Panc1 (cell line): ENCODE measurements at regions not wholly inside any gene's neighbourhood (a gene's known extent, or its start where the extent isn't known, plus 50 kb on each side); places are given as distances from the start of the nearest gene placed in this dataset.

ENCODE experiments used
- CTCF ChIP-seq: fragments of 450-650 bp; IDR thresholded peaks from 2 replicates; pipeline ENCODE4 v1.5.1; 2017; ENCODE audit warnings: mild to moderate bottlenecking
- POLR2AphosphoS5 ChIP-seq: IDR thresholded peaks from 2 replicates; pipeline ENCODE4 v1.6.1; 2012; ENCODE audit warnings: mild to moderate bottlenecking, low read depth, low read length, moderate library complexity
- REST ChIP-seq, 2 experiments: IDR thresholded peaks; 2 replicates each; pipeline ENCODE4 v1.6.1; 2011 to 2012; ENCODE audit warnings: low read depth in 2 of 2, control low read depth in 1 of 2, low read length in 1 of 2, mild to moderate bottlenecking in 1 of 2, moderate library complexity in 1 of 2; ENCODE audit not compliant: insufficient read depth in 1 of 2
- TCF7L2 ChIP-seq: IDR thresholded peaks from 2 replicates; pipeline ENCODE4 v1.6.1; 2011; ENCODE audit warnings: mild to moderate bottlenecking, low read depth, low read length, inconsistent platforms

GRCh38 chr14:51336734-51337133 lies 96.7 kb downstream of the TMX1 start:
- TF ChIP-seq CTCF: no peak
- no peak for TF ChIP-seq POLR2AphosphoS5
- no peak for TF ChIP-seq TCF7L2
- no peak for TF ChIP-seq REST (IDR thresholded peaks at IDR 0.05; ENCODE audit: insufficient read depth in 1 of 2, low read depth in 2 of 2, low read length in 1 of 2)
